ENCODE measurements at regions not wholly inside any gene's neighbourhood (a gene's known extent, or its start where the extent isn't known, plus 50 kb on each side); places are given as distances from the start of the nearest gene placed in this dataset.

DNA sequence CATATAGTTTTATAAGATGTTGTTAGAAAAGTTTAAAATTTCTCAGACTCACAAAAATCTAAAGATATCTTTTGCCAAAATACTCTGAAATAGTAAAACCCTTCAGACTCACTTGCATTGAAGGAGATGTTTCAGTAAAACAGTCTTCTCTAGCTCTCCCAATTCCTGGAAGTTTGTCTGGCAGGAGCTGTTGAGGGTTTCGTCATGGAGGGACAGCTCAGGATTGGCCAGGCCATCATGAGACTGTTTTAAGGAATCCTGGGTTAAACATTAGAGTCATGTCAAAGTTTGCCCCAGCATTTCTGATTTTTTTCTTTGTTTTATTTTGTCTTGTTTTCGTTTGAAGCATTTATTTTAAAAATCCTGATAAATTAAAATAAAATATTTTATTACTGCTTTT lies 293.8 kb upstream of the PBX1 start:
- TF ChIP-seq, protein P1, sequence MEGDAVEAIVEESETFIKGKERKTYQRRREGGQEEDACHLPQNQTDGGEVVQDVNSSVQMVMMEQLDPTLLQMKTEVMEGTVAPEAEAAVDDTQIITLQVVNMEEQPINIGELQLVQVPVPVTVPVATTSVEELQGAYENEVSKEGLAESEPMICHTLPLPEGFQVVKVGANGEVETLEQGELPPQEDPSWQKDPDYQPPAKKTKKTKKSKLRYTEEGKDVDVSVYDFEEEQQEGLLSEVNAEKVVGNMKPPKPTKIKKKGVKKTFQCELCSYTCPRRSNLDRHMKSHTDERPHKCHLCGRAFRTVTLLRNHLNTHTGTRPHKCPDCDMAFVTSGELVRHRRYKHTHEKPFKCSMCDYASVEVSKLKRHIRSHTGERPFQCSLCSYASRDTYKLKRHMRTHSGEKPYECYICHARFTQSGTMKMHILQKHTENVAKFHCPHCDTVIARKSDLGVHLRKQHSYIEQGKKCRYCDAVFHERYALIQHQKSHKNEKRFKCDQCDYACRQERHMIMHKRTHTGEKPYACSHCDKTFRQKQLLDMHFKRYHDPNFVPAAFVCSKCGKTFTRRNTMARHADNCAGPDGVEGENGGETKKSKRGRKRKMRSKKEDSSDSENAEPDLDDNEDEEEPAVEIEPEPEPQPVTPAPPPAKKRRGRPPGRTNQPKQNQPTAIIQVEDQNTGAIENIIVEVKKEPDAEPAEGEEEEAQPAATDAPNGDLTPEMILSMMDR (conservative IDR thresholded peaks at IDR 0.05) = no peak
- TF ChIP-seq ZFX (IDR thresholded peaks at IDR 0.05) = no peak
